K562 (cell line): ENCODE measurements at regions not wholly inside any gene's neighbourhood (a gene's known extent, or its start where the extent isn't known, plus 50 kb on each side); places are given as distances from the start of the nearest gene placed in this dataset.

ENCODE experiments used
- ARID1B ChIP-seq: fragments of 450-650 bp; IDR thresholded peaks from 2 replicates; pipeline ENCODE4 v1.6.1; 2016; ENCODE audit warnings: antibody characterized with exemption, mild to moderate bottlenecking, inconsistent platforms
- ATF1 ChIP-seq, 2 experiments: fragments of 450-650 bp in 1 of 2; IDR thresholded peaks; 2 replicates each; pipeline ENCODE4 v1.6.1; 2016; ENCODE audit warnings: missing compliant biosample characterization in 1 of 2, missing genetic modification characterization in 1 of 2
- CBFA2T2 ChIP-seq: fragments of 450-650 bp; conservative IDR thresholded peaks from 2 replicates; pipeline ENCODE4 v1.6.1; 2017; ENCODE audit warnings: mild to moderate bottlenecking
- CEBPG ChIP-seq, 3 experiments: fragments of 200-800 bp in 1 of 3; sonication (Bioruptor generic) in 1 of 3; sonication (generic) in 1 of 3; formaldehyde crosslinking in 1 of 3; IDR thresholded peaks in 2 of 3; conservative IDR thresholded peaks in 1 of 3; 2 replicates each; pipeline versions ENCODE4 v1.6.1 to v1.8.0; 2016 to 2022; ENCODE audit warnings: missing compliant biosample characterization in 2 of 3, missing genetic modification characterization in 2 of 3, mild to moderate bottlenecking in 1 of 3, missing genetic modification reagents in 1 of 3
- EGR1 ChIP-seq: fragments of 450-650 bp; conservative IDR thresholded peaks from 2 replicates; pipeline ENCODE4 v1.6.1; 2017; ENCODE audit warnings: mild to moderate bottlenecking
- HNRNPLL ChIP-seq: fragments of 200-400 bp; formaldehyde crosslinking; IDR thresholded peaks from 2 replicates; pipeline ENCODE4 v1.6.1; 2017; ENCODE audit warnings: low read length, low read depth, mild to moderate bottlenecking; ENCODE audit not compliant: poor library complexity, severe bottlenecking
- MYNN ChIP-seq, 2 experiments: sonication (generic); formaldehyde crosslinking in 1 of 2; IDR thresholded peaks; 2 replicates each; pipeline versions ENCODE4 v1.5.0 to v1.6.1; 2016 to 2020; ENCODE audit warnings: antibody characterized with exemption in 1 of 2, missing genetic modification reagents in 1 of 2
- NONO ChIP-seq, 2 experiments: fragments of 200-400 bp in 1 of 2; fragments of 450-650 bp in 1 of 2; formaldehyde crosslinking in 1 of 2; IDR thresholded peaks; 2 replicates each; pipeline ENCODE4 v1.6.1; 2017; ENCODE audit warnings: low read depth in 2 of 2, mild to moderate bottlenecking in 2 of 2, moderate library complexity in 2 of 2, low read length in 1 of 2
- NR2C1 ChIP-seq, 2 experiments: fragments of 450-650 bp; IDR thresholded peaks; 2 replicates each; pipeline ENCODE4 v1.6.1; 2017; ENCODE audit warnings: mild to moderate bottlenecking in 2 of 2, antibody characterized with exemption in 1 of 2, inconsistent platforms in 1 of 2, missing compliant biosample characterization in 1 of 2, missing genetic modification characterization in 1 of 2
- PTRF ChIP-seq: fragments of 450-650 bp; IDR thresholded peaks from 2 replicates; pipeline ENCODE4 v1.6.1; 2016; ENCODE audit warnings: mild to moderate bottlenecking, missing genetic modification characterization, missing compliant biosample characterization
- RBM17 ChIP-seq: fragments of 200-400 bp; formaldehyde crosslinking; IDR thresholded peaks from 2 replicates; pipeline ENCODE4 v1.6.1; 2017; ENCODE audit warnings: low read depth, mild to moderate bottlenecking, low read length, borderline replicate concordance
- TRIM24 ChIP-seq, 2 experiments: fragments of 450-650 bp; IDR thresholded peaks; 2 replicates each; pipeline ENCODE4 v1.6.1; 2016
- YY1 ChIP-seq, 3 experiments: IDR thresholded peaks; 2 replicates each; pipeline ENCODE4 v1.6.1; 2011; ENCODE audit warnings: low read length in 2 of 3, mild to moderate bottlenecking in 2 of 3, moderate library complexity in 2 of 3, borderline replicate concordance in 1 of 3, control low read depth in 1 of 3, low read depth in 1 of 3; ENCODE audit not compliant: insufficient read depth in 3 of 3, insufficient replicate concordance in 2 of 3, control insufficient read depth in 1 of 3, insufficient read length in 1 of 3; ENCODE audit errors: extremely low read depth in 1 of 3
- ZNF239 ChIP-seq: fragments of 250-450 bp; sonication (Bioruptor Pico); IDR thresholded peaks from 2 replicates; pipeline ENCODE4 v1.4.0; 2020; ENCODE audit warnings: mild to moderate bottlenecking
- ZNF280A ChIP-seq: fragments of 450-650 bp; IDR thresholded peaks from 2 replicates; pipeline ENCODE4 v1.6.1; 2018; ENCODE audit warnings: mild to moderate bottlenecking, low read depth; ENCODE audit not compliant: partially characterized antibody
- ZNF395 ChIP-seq: fragments of 200-800 bp; sonication (Bioruptor generic); IDR thresholded peaks from 2 replicates; pipeline ENCODE4 v1.6.1; 2017; ENCODE audit warnings: missing genetic modification characterization, missing compliant biosample characterization
- ZNF449 ChIP-seq: fragments of 250-450 bp; sonication (Bioruptor Pico); IDR thresholded peaks from 2 replicates; pipeline ENCODE4 v1.8.0; 2022; ENCODE audit warnings: moderate library complexity, mild to moderate bottlenecking, inconsistent platforms
- ZNF551 ChIP-seq: fragments of 250-450 bp; sonication (Bioruptor Pico); IDR thresholded peaks from 2 replicates; pipeline ENCODE4 v1.5.0; 2021; ENCODE audit warnings: mild to moderate bottlenecking, moderate library complexity

- TF ChIP-seq YY1 (IDR thresholded peaks at IDR 0.05; ENCODE audit: borderline replicate concordance in 1 of 3, control insufficient read depth in 1 of 3, extremely low read depth in 1 of 3, insufficient read depth in 3 of 3, insufficient read length in 1 of 3, insufficient replicate concordance in 2 of 3, low read depth in 1 of 3, low read length in 2 of 3) (peak in 1 of 3 experiments; percentile 16), ZNF239 (CRISPR knock-in tag) (no peak), NONO (IDR thresholded peaks at IDR 0.05; ENCODE audit: low read depth in 2 of 2, low read length in 1 of 2) (no peak), ZNF449 (CRISPR knock-in tag) (no peak), NR2C1 (IDR thresholded peaks at IDR 0.05) (no peak; the same call in 1 of the 2 replicates), NR2C1 (tag; IDR thresholded peaks at IDR 0.05) (no peak), PTRF (no peak), ZNF280A (no peak), ATF1 (CRISPR knock-in tag; IDR thresholded peaks at IDR 0.05) (no peak), ATF1 (tag; IDR thresholded peaks at IDR 0.05) (0 out of 2 replicates have a peak, but pooled peaks have one; percentile 44), ARID1B (peak; percentile 72), TRIM24 (IDR thresholded peaks at IDR 0.05) (peak; percentile 46 to 68; a peak in 3 of 4 replicates), CEBPG (CRISPR knock-in tag; IDR thresholded peaks at IDR 0.05) (peak; percentile 74; the same call in 1 of the 2 replicates), CEBPG (tag; conservative IDR thresholded peaks at IDR 0.05 in 1 of 2, IDR thresholded peaks at IDR 0.05 in 1 of 2) (peak; percentile 66 to 89), ZNF395 (peak; percentile 55; the same call in 1 of the 2 replicates), HNRNPLL (peak; percentile 16), ZNF551 (CRISPR knock-in tag) (no peak), MYNN (IDR thresholded peaks at IDR 0.05) (no peak), MYNN (CRISPR knock-in tag; IDR thresholded peaks at IDR 0.05) (no peak), RBM17 (no peak), EGR1 (peak; percentile 57; the same call in 1 of the 2 replicates), CBFA2T2 (0 out of 2 replicates have a peak, but pooled peaks have one; percentile 17)
Measured at GRCh38 chr1:91591175-91591974, 90.7 kb downstream of the CDC7 start (continued).
